ENCODE measurements at regions not wholly inside any gene's neighbourhood (a gene's known extent, or its start where the extent isn't known, plus 50 kb on each side); places are given as distances from the start of the nearest gene placed in this dataset.
A peak's percentile ranks its signal among the peaks of the same experiment; 100 is the strongest.
"Not testable (repeated sequence)": the region's sequence is repeated elsewhere in the genome, so short reads cannot be mapped to it uniquely, and the experiment has no call there.

- DNase-seq: no peak
Observed at GRCh38 chr15:31221936-31222515, 104.6 kb upstream of the KLF13 start.

- DNase-seq: no peak
Observed at GRCh38 chr15:31222773-31223341, 103.8 kb upstream of the KLF13 start.

- no peak for DNase-seq
Observed at GRCh38 chr15:31223478-31224350, 102.9 kb upstream of the KLF13 start.

- not testable (repeated sequence) for DNase-seq
Observed at GRCh38 chr15:31224661-31225060, 102.0 kb upstream of the KLF13 start.

- no peak for DNase-seq
Observed at GRCh38 chr15:31225356-31225955, 101.2 kb upstream of the KLF13 start.

- DNase-seq: no peak
Observed at GRCh38 chr15:31226021-31226420, 100.6 kb upstream of the KLF13 start.

GRCh38 chr15:31227235-31227634, 99.4 kb upstream of the KLF13 start:
- DNase-seq: no peak

- DNase-seq: no peak
Observed at GRCh38 chr15:31228011-31228484, 98.6 kb upstream of the KLF13 start.

GRCh38 chr15:31228980-31229826, 97.4 kb upstream of the KLF13 start:
- DNase-seq: no peak

- DNase-seq: no peak
Observed at GRCh38 chr15:31230630-31231485, 95.8 kb upstream of the KLF13 start.

- no peak for DNase-seq
Observed at GRCh38 chr15:31234815-31235214, 91.8 kb upstream of the KLF13 start.

GRCh38 chr15:31235311-31236183, 91.1 kb upstream of the KLF13 start:
- DNase-seq: no peak

GRCh38 chr15:31236184-31237042, 90.2 kb upstream of the KLF13 start:
- peak; percentile 61 for DNase-seq

- DNase-seq: no peak
Observed at GRCh38 chr15:31237043-31237324, 89.7 kb upstream of the KLF13 start.

- DNase-seq: no peak
Observed at GRCh38 chr15:31238906-31239305, 87.7 kb upstream of the KLF13 start.

GRCh38 chr15:31239409-31239808, 87.2 kb upstream of the KLF13 start:
- no peak for DNase-seq

- peak; percentile 73 for DNase-seq
Observed at GRCh38 chr15:31241888-31242522, 84.6 kb upstream of the KLF13 start.

- DNase-seq: no peak
Observed at GRCh38 chr15:31243895-31244294, 82.7 kb upstream of the KLF13 start.

GRCh38 chr15:31245135-31245689, 81.4 kb upstream of the KLF13 start:
- no peak for DNase-seq

All from NCI-H1694 treated with DMSO at 0.1 percent for 48 hours (cell line).